ENCODE measurements at regions not wholly inside any gene's neighbourhood (a gene's known extent, or its start where the extent isn't known, plus 50 kb on each side); places are given as distances from the start of the nearest gene placed in this dataset.
A peak's percentile ranks its signal among the peaks of the same experiment; 100 is the strongest.
"Not testable (repeated sequence)": the region's sequence is repeated elsewhere in the genome, so short reads cannot be mapped to it uniquely, and the experiment has no call there.

GRCh38 chr5:67900514-67900913 is 315.0 kb upstream of the PIK3R1 start:
- intact Hi-C loops (cut with micrococcal nuclease) = no loop called here
- Mint-ChIP-seq H3K4me3 (no peak overlapping the region), H3K36me3 (ENCODE audit: low read depth) (no peaks in the 10 kb centered on the region), H3K27me3 (no peaks in the 10 kb centered on the region), H3K4me1 (ENCODE audit: low read depth) (peaks cover 4% of the 10 kb centered on the region), H3K27ac (no peak overlapping the region), H3K9me3 (peaks cover 1% of the 10 kb centered on the region)
- TF ChIP-seq, protein P1, sequence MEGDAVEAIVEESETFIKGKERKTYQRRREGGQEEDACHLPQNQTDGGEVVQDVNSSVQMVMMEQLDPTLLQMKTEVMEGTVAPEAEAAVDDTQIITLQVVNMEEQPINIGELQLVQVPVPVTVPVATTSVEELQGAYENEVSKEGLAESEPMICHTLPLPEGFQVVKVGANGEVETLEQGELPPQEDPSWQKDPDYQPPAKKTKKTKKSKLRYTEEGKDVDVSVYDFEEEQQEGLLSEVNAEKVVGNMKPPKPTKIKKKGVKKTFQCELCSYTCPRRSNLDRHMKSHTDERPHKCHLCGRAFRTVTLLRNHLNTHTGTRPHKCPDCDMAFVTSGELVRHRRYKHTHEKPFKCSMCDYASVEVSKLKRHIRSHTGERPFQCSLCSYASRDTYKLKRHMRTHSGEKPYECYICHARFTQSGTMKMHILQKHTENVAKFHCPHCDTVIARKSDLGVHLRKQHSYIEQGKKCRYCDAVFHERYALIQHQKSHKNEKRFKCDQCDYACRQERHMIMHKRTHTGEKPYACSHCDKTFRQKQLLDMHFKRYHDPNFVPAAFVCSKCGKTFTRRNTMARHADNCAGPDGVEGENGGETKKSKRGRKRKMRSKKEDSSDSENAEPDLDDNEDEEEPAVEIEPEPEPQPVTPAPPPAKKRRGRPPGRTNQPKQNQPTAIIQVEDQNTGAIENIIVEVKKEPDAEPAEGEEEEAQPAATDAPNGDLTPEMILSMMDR (IDR thresholded peaks at IDR 0.05) = no peak
- POLR2A ChIA-PET = no interaction called here
- no peak for DNase-seq
- CTCF ChIA-PET = no interaction called here
- ATAC-seq = no peak

DNA sequence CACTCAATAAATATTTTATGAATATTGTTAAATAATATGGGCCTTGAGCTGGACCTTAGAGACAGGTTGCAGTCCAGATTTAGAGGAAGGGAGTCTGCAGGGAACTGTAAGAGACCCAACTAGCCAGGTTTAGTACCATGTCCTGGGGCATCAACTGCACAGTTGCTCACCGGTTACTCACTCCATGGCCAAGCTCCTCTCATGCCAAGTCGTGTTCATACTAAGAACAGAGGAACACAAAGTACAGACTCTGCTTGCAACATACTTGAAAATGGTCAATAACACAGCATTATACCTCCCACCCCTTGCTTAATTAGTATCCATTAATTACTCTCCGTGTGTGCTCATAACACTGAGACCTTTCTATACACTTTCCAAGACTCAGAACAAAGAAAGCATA is 317.6 kb upstream of the PIK3R1 start:
- H3K4me1 Mint-ChIP-seq (ENCODE audit: low read depth) = peaks cover 4% of the 10 kb centered on the region
- CTCF ChIA-PET = no interaction called here

DNA sequence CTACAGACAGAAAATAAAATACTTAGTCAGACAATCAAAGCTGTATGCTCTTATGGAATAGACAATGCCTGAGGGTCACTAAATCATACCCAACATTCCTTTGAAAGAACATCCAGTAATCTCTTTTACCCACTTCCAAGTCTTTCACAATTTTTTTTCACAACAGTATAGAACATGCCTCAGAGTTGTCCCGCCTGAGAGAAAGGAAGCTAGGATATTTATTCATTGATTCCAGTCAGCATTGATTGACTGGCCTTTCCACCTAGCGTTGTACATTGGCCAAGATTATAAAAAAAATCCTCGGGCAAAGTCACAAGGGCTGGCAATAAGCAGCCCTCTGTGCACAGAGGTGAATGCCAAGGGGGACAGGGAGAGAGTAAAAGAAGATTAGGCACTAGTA is 318.1 kb upstream of the PIK3R1 start:
- ChIA-PET CTCF (no interaction called here), POLR2A (no interaction called here)
- DNase-seq (no peak), ATAC-seq (no peak)
- peaks cover 4% of the 10 kb centered on the region for H3K4me1 Mint-ChIP-seq (ENCODE audit: low read depth)
- TF ChIP-seq, protein P1 (IDR thresholded peaks at IDR 0.05) = no peak
- no peak overlapping the region for H3K4me3 Mint-ChIP-seq
- peaks cover 1% of the 10 kb centered on the region for H3K9me3 Mint-ChIP-seq
- intact Hi-C loops (cut with micrococcal nuclease) = no loop called here
- H3K27ac Mint-ChIP-seq = no peak overlapping the region
- no peaks in the 10 kb centered on the region for H3K36me3 Mint-ChIP-seq (ENCODE audit: low read depth)
- H3K27me3 Mint-ChIP-seq = no peaks in the 10 kb centered on the region

More for the DNA sequence above, 317.6 kb upstream of the PIK3R1 start:
- TF ChIP-seq, protein P1 (IDR thresholded peaks at IDR 0.05) = no peak
- intact Hi-C loops (cut with micrococcal nuclease) = no loop called here
- ATAC-seq (no peak), DNase-seq (no peak)
- Mint-ChIP-seq H3K4me3 (no peak overlapping the region), H3K9me3 (peaks cover 1% of the 10 kb centered on the region), H3K36me3 (ENCODE audit: low read depth) (no peaks in the 10 kb centered on the region), H3K27ac (no peak overlapping the region), H3K27me3 (no peaks in the 10 kb centered on the region)
- POLR2A ChIA-PET = no interaction called here

GRCh38 chr5:67896930-67897313 is 318.6 kb upstream of the PIK3R1 start:
- no peak overlapping the region for H3K4me3 Mint-ChIP-seq
- H3K9me3 Mint-ChIP-seq = peaks cover 1% of the 10 kb centered on the region
- POLR2A ChIA-PET = no interaction called here
- no peak overlapping the region for H3K27ac Mint-ChIP-seq
- CTCF ChIA-PET = no interaction called here
- no peak for DNase-seq
- no peaks in the 10 kb centered on the region for H3K27me3 Mint-ChIP-seq
- H3K4me1 Mint-ChIP-seq (ENCODE audit: low read depth) = peaks cover 4% of the 10 kb centered on the region
- H3K36me3 Mint-ChIP-seq (ENCODE audit: low read depth) = no peaks in the 10 kb centered on the region
- intact Hi-C loops (cut with micrococcal nuclease) = no loop called here
- ATAC-seq = no peak
- TF ChIP-seq, protein P1 (IDR thresholded peaks at IDR 0.05) = no peak

GRCh38 chr5:67896311-67896929 is 319.1 kb upstream of the PIK3R1 start:
- peak; percentile 4 for DNase-seq
- no peaks in the 10 kb centered on the region for H3K27me3 Mint-ChIP-seq
- intact Hi-C loops (cut with micrococcal nuclease) = no loop called here
- H3K9me3 Mint-ChIP-seq = peaks cover 1% of the 10 kb centered on the region
- no peak overlapping the region for H3K27ac Mint-ChIP-seq
- no peak overlapping the region for H3K4me3 Mint-ChIP-seq
- ATAC-seq = no peak
- TF ChIP-seq, protein P1 (IDR thresholded peaks at IDR 0.05) = no peak
- ChIA-PET CTCF (no interaction called here), POLR2A (no interaction called here)
- H3K36me3 Mint-ChIP-seq (ENCODE audit: low read depth) = no peaks in the 10 kb centered on the region
- peaks cover 4% of the 10 kb centered on the region for H3K4me1 Mint-ChIP-seq (ENCODE audit: low read depth)

DNA sequence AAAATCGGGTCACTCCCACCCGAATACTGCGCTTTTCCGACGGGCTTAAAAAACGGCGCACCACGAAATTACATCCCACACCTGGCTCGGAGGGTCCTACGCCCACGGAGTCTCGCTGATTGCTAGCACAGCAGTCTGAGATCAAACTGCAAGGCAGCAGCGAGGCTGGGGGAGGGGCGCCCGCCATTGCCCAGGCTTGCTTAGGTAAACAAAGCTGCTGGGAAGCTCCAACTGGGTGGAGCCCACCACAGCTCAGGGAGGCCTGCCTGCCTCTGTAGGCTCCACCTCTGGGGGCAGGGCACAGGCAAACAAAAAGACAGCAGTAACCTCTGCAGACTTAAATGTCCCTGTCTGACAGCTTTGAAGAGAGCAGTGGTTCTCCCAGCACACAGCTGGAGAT is 325.7 kb upstream of the PIK3R1 start:
- H3K27me3 Mint-ChIP-seq; H3K4me3 Mint-ChIP-seq; ATAC-seq; CTCF ChIA-PET; intact Hi-C loops (cut with micrococcal nuclease); H3K9me3 Mint-ChIP-seq; POLR2A ChIA-PET; H3K4me1 Mint-ChIP-seq (ENCODE audit: low read depth); H3K36me3 Mint-ChIP-seq (ENCODE audit: low read depth); H3K27ac Mint-ChIP-seq; DNase-seq: not testable (repeated sequence)
